ENCODE measurements at regions not wholly inside any gene's neighbourhood (a gene's known extent, or its start where the extent isn't known, plus 50 kb on each side); places are given as distances from the start of the nearest gene placed in this dataset.

DNA sequence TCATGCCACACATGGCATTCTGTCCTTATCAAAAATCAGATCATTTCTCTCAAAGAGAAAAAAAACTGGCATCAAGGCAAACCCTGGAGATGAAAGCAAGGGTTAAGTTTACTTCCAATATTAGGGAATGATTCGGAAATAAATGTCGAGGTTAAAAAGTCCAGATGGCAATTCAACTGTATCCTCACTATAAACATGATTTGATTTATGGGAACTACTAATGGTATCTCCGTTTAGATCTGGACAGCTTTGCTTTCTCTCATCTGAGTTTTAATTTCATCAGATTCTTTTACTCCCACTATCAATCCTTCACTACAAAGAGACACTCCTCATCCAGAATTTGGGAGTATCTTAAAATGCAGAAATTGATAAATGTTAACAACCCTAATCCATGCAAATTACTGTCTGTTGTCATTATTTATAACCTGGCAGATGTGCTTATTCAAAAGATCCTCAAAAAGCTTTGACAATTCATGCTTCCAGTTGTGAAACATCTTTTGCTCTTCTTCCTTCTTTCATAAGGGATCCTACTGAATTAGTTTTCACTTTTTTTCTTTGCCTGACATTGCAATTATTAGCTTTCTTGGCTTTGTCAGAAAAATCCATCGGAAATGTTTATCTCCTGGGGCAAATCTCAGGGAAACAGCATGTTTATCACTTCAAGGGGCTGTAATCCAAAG, 903.2 kb downstream of the MCTP2 start:
- TF ChIP-seq ZFX (IDR thresholded peaks at IDR 0.05; ENCODE audit: borderline replicate concordance) = no peak
- TF ChIP-seq CTCF (IDR thresholded peaks at IDR 0.05) = no peak
- no peak overlapping the region for H3K27ac ChIP-seq

- no peak overlapping the region for H3K27ac ChIP-seq
- TF ChIP-seq CTCF (IDR thresholded peaks at IDR 0.05) (no peak), ZFX (IDR thresholded peaks at IDR 0.05; ENCODE audit: borderline replicate concordance) (no peak)
These were observed 907.4 kb downstream of the MCTP2 start for GRCh38 chr15:95138604-95139270.

- no peak overlapping the region for H3K27ac ChIP-seq
- TF ChIP-seq ZFX (IDR thresholded peaks at IDR 0.05; ENCODE audit: borderline replicate concordance) (no peak), CTCF (IDR thresholded peaks at IDR 0.05) (no peak)
These were observed 910.1 kb downstream of the MCTP2 start for GRCh38 chr15:95141486-95141885.

DNA sequence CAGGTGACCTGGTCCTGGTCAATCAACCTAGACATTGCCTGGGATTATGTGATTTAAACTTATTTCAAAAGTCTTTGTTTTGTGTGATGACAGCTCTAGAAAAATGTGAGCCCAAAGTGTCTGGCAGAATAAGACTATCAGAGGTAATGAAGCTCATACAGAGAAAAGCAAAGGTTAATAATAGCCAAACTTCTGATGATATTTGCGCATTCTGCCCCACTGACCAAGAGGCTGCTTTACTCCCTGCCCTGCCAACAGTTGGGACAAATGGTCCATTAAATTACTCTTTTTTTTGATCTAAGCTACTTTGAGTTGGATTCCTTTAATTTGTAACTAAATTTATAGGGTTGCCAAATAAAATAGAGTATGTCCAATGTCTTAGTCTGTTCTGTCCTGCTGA, 911.2 kb downstream of the MCTP2 start:
- no peak overlapping the region for H3K27ac ChIP-seq
- no peak for TF ChIP-seq CTCF (IDR thresholded peaks at IDR 0.05)
- no peak for TF ChIP-seq ZFX (IDR thresholded peaks at IDR 0.05; ENCODE audit: borderline replicate concordance)

- H3K27ac ChIP-seq = no peak overlapping the region
- no peak for TF ChIP-seq ZFX (IDR thresholded peaks at IDR 0.05; ENCODE audit: borderline replicate concordance)
- TF ChIP-seq CTCF (IDR thresholded peaks at IDR 0.05) = no peak
These were observed 915.1 kb downstream of the MCTP2 start for GRCh38 chr15:95146481-95146880.

DNA sequence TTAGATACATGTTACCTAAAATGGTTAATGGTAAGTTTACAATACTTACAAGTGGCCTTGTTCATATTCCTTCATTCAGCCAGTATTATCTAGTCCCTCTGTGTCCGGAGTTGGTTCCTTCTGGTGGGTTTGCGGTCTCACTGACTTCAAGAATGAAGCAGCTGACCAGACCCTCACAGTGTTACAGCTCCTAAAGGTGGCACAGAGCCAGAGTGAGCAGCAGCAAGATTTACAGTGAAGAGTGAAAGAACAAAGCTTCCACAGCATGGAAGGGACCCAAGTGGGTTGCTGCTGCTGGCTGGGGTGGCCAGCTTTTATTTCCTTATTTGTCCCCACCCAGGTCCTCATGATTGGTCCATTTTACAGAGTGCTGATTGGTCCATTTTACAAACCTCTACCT, 916.8 kb downstream of the MCTP2 start:
- H3K27ac ChIP-seq = no peak overlapping the region
- no peak for TF ChIP-seq ZFX (IDR thresholded peaks at IDR 0.05; ENCODE audit: borderline replicate concordance)
- TF ChIP-seq CTCF (IDR thresholded peaks at IDR 0.05) = no peak

- no peak overlapping the region for H3K27ac ChIP-seq
- TF ChIP-seq ZFX (IDR thresholded peaks at IDR 0.05; ENCODE audit: borderline replicate concordance) = no peak
- TF ChIP-seq CTCF (IDR thresholded peaks at IDR 0.05) = no peak
These were observed 917.7 kb downstream of the MCTP2 start for GRCh38 chr15:95149036-95149435.

Measured in 22Rv1 (cell line).